HEK293 (cell line): ENCODE measurements at regions not wholly inside any gene's neighbourhood (a gene's known extent, or its start where the extent isn't known, plus 50 kb on each side); places are given as distances from the start of the nearest gene placed in this dataset.

ENCODE experiments used
- CTCF ChIA-PET: fragments of 350-600 bp; formaldehyde crosslinking; extraction: SDS; loops from one replicate; lab custom pipeline; 2021; ENCODE audit warnings: antibody characterized with exemption; lab: Yijun Ruan, JAX
- POLR2A ChIA-PET: fragments of 300-600 bp; formaldehyde crosslinking; extraction: SDS; loops from one replicate; lab custom pipeline; 2020; ENCODE audit warnings: antibody characterized with exemption, inconsistent platforms; lab: Yijun Ruan, JAX
- H3K27ac ChIP-seq: fragments of 200-500 bp; sonication (Bioruptor generic); 2 replicates; pipeline ENCODE4 v1.5.1; 2014; ENCODE audit warnings: low read depth, low read length, control low read depth, inconsistent platforms; ENCODE audit errors: extremely low read depth
- H3K36me3 ChIP-seq, 2 experiments: fragments of 200-500 bp in 1 of 2; sonication (Bioruptor generic) in 1 of 2; 1 replicate in 1 of 2; 2 replicates in 1 of 2; pipeline ENCODE4 v1.5.1; 2014 to 2017; ENCODE audit warnings: inconsistent platforms in 2 of 2, low read length in 2 of 2; ENCODE audit not compliant: control insufficient read depth in 2 of 2, insufficient read depth in 1 of 2
- H3K4me1 ChIP-seq: fragments of 200-500 bp; sonication (Bioruptor generic); 2 replicates; pipeline ENCODE4 v1.5.1; 2014; ENCODE audit warnings: mild to moderate bottlenecking, low read length, inconsistent platforms; ENCODE audit not compliant: control insufficient read depth, insufficient read depth
- H3K4me3 ChIP-seq: 2 replicates; pipeline ENCODE4 v1.5.1; 2011; ENCODE audit warnings: low read depth, mild to moderate bottlenecking, control low read depth, low read length, moderate library complexity
- H3K9me3 ChIP-seq: fragments of 200-500 bp; sonication (Bioruptor generic); 2 replicates; pipeline ENCODE4 v1.5.1; 2014; ENCODE audit warnings: low read depth, low read length, inconsistent platforms; ENCODE audit not compliant: control insufficient read depth, insufficient read depth
- HOXD13 ChIP-seq: sonication (generic); formaldehyde crosslinking; IDR thresholded peaks from 2 replicates; pipeline ENCODE4 v1.8.0; 2022; ENCODE audit warnings: missing genetic modification reagents, borderline replicate concordance
- OSR2 ChIP-seq: fragments of 450-650 bp; formaldehyde crosslinking; IDR thresholded peaks from 2 replicates; pipeline ENCODE4 v1.5.1; 2016; ENCODE audit warnings: missing biosample characterization, missing genetic modification characterization
- PRDM6 ChIP-seq: fragments of 450-650 bp; formaldehyde crosslinking; IDR thresholded peaks from 2 replicates; pipeline ENCODE4 v1.5.1; 2017; ENCODE audit warnings: missing biosample characterization, missing genetic modification characterization
- REPIN1 ChIP-seq: fragments of 450-650 bp; formaldehyde crosslinking; IDR thresholded peaks from 2 replicates; pipeline ENCODE4 v1.5.1; 2017; ENCODE audit warnings: missing biosample characterization, missing genetic modification characterization, low read depth
- ZBTB20 ChIP-seq: fragments of 450-650 bp; formaldehyde crosslinking; IDR thresholded peaks from 2 replicates; pipeline ENCODE4 v1.5.1; 2016; ENCODE audit warnings: missing biosample characterization, missing genetic modification characterization
- ZEB2 ChIP-seq: fragments of 450-650 bp; formaldehyde crosslinking; IDR thresholded peaks from 2 replicates; pipeline ENCODE4 v1.5.1; 2016; ENCODE audit warnings: missing biosample characterization, missing genetic modification characterization
- ZFP3 ChIP-seq: fragments of 450-650 bp; formaldehyde crosslinking; IDR thresholded peaks from 2 replicates; pipeline ENCODE4 v1.5.1; 2016; ENCODE audit warnings: low read depth, missing biosample characterization, missing genetic modification characterization
- ZFP37 ChIP-seq: fragments of 450-650 bp; formaldehyde crosslinking; IDR thresholded peaks from 2 replicates; pipeline ENCODE4 v1.5.1; 2016; ENCODE audit warnings: missing biosample characterization, missing genetic modification characterization
- ZNF18 ChIP-seq: fragments of 450-650 bp; formaldehyde crosslinking; IDR thresholded peaks from 2 replicates; pipeline ENCODE4 v1.5.1; 2016; ENCODE audit warnings: missing biosample characterization, missing genetic modification characterization
- ZNF2 ChIP-seq: fragments of 450-650 bp; formaldehyde crosslinking; IDR thresholded peaks from 2 replicates; pipeline ENCODE4 v1.5.1; 2016; ENCODE audit warnings: missing biosample characterization, missing genetic modification characterization
- ZNF23 ChIP-seq: fragments of 450-650 bp; formaldehyde crosslinking; IDR thresholded peaks from 2 replicates; pipeline ENCODE4 v1.5.1; 2016; ENCODE audit warnings: missing biosample characterization, missing genetic modification characterization, borderline replicate concordance
- ZNF274 ChIP-seq, 2 experiments: fragments of 200-500 bp in 1 of 2; fragments of 450-650 bp in 1 of 2; sonication (Bioruptor generic) in 1 of 2; formaldehyde crosslinking in 1 of 2; IDR thresholded peaks; 2 replicates each; pipeline versions ENCODE4 v1.5.1 to v1.6.1; 2014 to 2016; ENCODE audit warnings: borderline replicate concordance in 1 of 2, inconsistent platforms in 1 of 2, low read length in 1 of 2, missing biosample characterization in 1 of 2, missing genetic modification characterization in 1 of 2
- ZNF280D ChIP-seq: fragments of 450-650 bp; formaldehyde crosslinking; IDR thresholded peaks from 2 replicates; pipeline ENCODE4 v1.5.1; 2016; ENCODE audit warnings: missing biosample characterization, missing genetic modification characterization
- ZNF404 ChIP-seq: fragments of 450-650 bp; formaldehyde crosslinking; IDR thresholded peaks from 2 replicates; pipeline ENCODE4 v1.5.1; 2017; ENCODE audit warnings: missing biosample characterization, missing genetic modification characterization
- ZNF549 ChIP-seq: fragments of 450-650 bp; IDR thresholded peaks from 2 replicates; pipeline ENCODE4 v1.5.1; 2018; ENCODE audit warnings: missing biosample characterization, missing genetic modification characterization, mild to moderate bottlenecking, inconsistent platforms, moderate library complexity
- ZNF837 ChIP-seq: fragments of 450-650 bp; formaldehyde crosslinking; IDR thresholded peaks from 2 replicates; pipeline ENCODE4 v1.5.1; 2016; ENCODE audit warnings: missing biosample characterization, missing genetic modification characterization
- TF ChIP-seq, protein P1 (sequence below): fragments of 450-650 bp; formaldehyde crosslinking; IDR thresholded peaks from 2 replicates; pipeline ENCODE4 v1.5.1; 2016; ENCODE audit warnings: missing biosample characterization, missing genetic modification characterization, borderline replicate concordance
- TF ChIP-seq, protein P2 (sequence below): fragments of 450-650 bp; formaldehyde crosslinking; conservative IDR thresholded peaks from 2 replicates; pipeline ENCODE4 v1.5.1; 2016; ENCODE audit warnings: low read depth, missing biosample characterization, missing genetic modification characterization

DNA sequence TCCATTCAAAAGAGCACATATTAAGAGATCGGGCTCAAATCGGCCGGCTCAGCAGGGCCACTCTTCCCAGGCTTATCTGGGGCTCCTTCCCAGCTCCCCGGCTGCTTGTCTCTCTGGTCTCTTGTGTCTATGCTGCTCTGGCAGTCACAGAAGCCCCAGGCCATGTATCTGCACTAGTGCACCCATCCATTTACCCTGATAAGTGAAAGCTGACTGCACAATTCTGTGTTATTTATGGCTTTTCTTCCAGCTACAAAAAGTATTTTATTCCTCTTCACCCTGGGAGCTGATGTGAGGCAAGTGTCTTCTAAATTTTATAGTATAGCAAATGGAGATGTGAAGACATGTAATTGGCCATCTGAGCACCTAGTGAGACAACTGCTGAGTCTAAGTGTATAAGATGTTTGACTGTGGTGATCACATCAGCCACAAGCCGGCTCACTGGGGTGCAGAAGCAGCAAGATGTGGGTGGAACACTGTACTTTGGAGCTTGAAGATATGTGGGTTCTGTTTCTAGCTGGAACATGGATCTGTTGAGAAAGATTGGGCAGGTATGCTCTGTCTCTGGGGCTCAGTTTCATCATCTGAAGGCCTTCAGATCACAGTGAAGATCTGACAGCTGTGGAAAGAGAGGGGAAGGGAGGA is 78.1 kb upstream of the MPHOSPH6 start:
- Histone ChIP-seq H3K9me3 (no peaks in the 10 kb centered on the region), H3K27ac (no peak overlapping the region), H3K4me1 (no peaks in the 10 kb centered on the region), H3K36me3 (no peaks in the 10 kb centered on the region), H3K4me3 (no peak overlapping the region)
- TF ChIP-seq PRDM6 (no peak), OSR2 (tag by site-specific recombination) (no peak), ZNF23 (tag by site-specific recombination) (no peak), HOXD13 (CRISPR knock-in tag) (no peak), ZFP37 (tag by site-specific recombination) (no peak), ZFP3 (tag by site-specific recombination) (no peak)
- TF ChIP-seq, protein P1, sequence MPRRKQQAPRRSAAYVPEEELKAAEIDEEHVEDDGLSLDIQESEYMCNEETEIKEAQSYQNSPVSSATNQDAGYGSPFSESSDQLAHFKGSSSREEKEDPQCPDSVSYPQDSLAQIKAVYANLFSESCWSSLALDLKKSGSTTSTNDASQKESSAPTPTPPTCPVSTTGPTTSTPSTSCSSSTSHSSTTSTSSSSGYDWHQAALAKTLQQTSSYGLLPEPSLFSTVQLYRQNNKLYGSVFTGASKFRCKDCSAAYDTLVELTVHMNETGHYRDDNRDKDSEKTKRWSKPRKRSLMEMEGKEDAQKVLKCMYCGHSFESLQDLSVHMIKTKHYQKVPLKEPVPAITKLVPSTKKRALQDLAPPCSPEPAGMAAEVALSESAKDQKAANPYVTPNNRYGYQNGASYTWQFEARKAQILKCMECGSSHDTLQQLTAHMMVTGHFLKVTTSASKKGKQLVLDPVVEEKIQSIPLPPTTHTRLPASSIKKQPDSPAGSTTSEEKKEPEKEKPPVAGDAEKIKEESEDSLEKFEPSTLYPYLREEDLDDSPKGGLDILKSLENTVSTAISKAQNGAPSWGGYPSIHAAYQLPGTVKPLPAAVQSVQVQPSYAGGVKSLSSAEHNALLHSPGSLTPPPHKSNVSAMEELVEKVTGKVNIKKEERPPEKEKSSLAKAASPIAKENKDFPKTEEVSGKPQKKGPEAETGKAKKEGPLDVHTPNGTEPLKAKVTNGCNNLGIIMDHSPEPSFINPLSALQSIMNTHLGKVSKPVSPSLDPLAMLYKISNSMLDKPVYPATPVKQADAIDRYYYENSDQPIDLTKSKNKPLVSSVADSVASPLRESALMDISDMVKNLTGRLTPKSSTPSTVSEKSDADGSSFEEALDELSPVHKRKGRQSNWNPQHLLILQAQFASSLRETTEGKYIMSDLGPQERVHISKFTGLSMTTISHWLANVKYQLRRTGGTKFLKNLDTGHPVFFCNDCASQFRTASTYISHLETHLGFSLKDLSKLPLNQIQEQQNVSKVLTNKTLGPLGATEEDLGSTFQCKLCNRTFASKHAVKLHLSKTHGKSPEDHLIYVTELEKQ (tag by site-specific recombination) = no peak
- CTCF ChIA-PET = interaction anchor here (3.4 kb wide), 1 partner anchor 16 kb away, joined by 25 read pairs; no protein-coding TSS in a partner anchor
- POLR2A ChIA-PET = no interaction called here

GRCh38 chr16:82242201-82242600 is 72.2 kb upstream of the MPHOSPH6 start:
- no peak overlapping the region for H3K4me3 ChIP-seq
- H3K27ac ChIP-seq = no peak overlapping the region
- ChIA-PET CTCF (interaction anchor here (0.6 to 1.3 kb wide), 5 partner anchors 8 to 1205 kb away, joined by 3 to 4 read pairs (median 3); no protein-coding TSS in a partner anchor), POLR2A (no interaction called here)
- H3K36me3 ChIP-seq = no peaks in the 10 kb centered on the region
- no peaks in the 10 kb centered on the region for H3K9me3 ChIP-seq
- H3K4me1 ChIP-seq = no peaks in the 10 kb centered on the region
- TF ChIP-seq, protein P2, sequence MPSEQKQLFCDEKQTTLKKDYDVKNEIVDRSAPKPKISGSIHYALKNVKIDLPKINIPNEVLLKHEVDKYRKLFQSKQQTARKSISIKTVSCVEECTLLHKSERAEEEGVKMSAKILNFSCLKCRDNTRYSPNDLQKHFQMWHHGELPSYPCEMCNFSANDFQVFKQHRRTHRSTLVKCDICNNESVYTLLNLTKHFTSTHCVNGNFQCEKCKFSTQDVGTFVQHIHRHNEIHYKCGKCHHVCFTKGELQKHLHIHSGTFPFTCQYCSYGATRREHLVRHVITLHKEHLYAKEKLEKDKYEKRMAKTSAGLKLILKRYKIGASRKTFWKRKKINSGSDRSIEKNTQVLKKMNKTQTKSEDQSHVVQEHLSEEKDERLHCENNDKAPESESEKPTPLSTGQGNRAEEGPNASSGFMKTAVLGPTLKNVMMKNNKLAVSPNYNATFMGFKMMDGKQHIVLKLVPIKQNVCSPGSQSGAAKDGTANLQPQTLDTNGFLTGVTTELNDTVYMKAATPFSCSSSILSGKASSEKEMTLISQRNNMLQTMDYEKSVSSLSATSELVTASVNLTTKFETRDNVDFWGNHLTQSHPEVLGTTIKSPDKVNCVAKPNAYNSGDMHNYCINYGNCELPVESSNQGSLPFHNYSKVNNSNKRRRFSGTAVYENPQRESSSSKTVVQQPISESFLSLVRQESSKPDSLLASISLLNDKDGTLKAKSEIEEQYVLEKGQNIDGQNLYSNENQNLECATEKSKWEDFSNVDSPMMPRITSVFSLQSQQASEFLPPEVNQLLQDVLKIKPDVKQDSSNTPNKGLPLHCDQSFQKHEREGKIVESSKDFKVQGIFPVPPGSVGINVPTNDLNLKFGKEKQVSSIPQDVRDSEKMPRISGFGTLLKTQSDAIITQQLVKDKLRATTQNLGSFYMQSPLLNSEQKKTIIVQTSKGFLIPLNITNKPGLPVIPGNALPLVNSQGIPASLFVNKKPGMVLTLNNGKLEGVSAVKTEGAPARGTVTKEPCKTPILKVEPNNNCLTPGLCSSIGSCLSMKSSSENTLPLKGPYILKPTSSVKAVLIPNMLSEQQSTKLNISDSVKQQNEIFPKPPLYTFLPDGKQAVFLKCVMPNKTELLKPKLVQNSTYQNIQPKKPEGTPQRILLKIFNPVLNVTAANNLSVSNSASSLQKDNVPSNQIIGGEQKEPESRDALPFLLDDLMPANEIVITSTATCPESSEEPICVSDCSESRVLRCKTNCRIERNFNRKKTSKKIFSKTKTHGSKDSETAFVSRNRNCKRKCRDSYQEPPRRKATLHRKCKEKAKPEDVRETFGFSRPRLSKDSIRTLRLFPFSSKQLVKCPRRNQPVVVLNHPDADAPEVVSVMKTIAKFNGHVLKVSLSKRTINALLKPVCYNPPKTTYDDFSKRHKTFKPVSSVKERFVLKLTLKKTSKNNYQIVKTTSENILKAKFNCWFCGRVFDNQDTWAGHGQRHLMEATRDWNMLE (tag by site-specific recombination) = no peak
- TF ChIP-seq ZNF280D (tag by site-specific recombination) = no peak
- no peak for TF ChIP-seq ZNF404 (tag by site-specific recombination)
- TF ChIP-seq ZBTB20 = no peak
- no peak for TF ChIP-seq REPIN1 (tag by site-specific recombination)
- TF ChIP-seq ZNF18 (tag by site-specific recombination) = no peak
- TF ChIP-seq ZNF549 (tag by site-specific recombination) = no peak
- TF ChIP-seq ZNF2 (tag by site-specific recombination) = no peak
- TF ChIP-seq ZNF274 (IDR thresholded peaks at IDR 0.05; ENCODE audit: low read length) = no peak
- TF ChIP-seq ZNF274 (tag by site-specific recombination; IDR thresholded peaks at IDR 0.05; ENCODE audit: borderline replicate concordance) = no peak
- no peak for TF ChIP-seq ZNF837 (tag by site-specific recombination)
- no peak for TF ChIP-seq ZEB2 (tag by site-specific recombination)
